Calu3 (cell line): ENCODE measurements at regions not wholly inside any gene's neighbourhood (a gene's known extent, or its start where the extent isn't known, plus 50 kb on each side); places are given as distances from the start of the nearest gene placed in this dataset.

Source experiments
- BruUV-seq: library from RNA; stranded (reverse); fragments of 400-500 nt; replicated peaks from 2 replicates; lab custom pipeline; 2021; lab: Mats Ljungman, UMichigan
- CTCF ChIA-PET: fragments of 300-600 bp; sonication (Branson Sonifier 250); formaldehyde crosslinking; loops from one replicate; lab custom pipeline; 2022; ENCODE audit warnings: antibody characterized with exemption; lab: Charles Lee
- DNase-seq: peaks from one replicate; pipeline ENCODE4 v3.0.0; 2022
- H3K27ac Mint-ChIP-seq: one replicate; pipeline ENCODE4 v1.8.0; 2022; ENCODE audit warnings: mixed read lengths; ENCODE audit not compliant: unreplicated experiment
- H3K27me3 Mint-ChIP-seq: one replicate; pipeline ENCODE4 v1.8.0; 2022; ENCODE audit warnings: mixed read lengths; ENCODE audit not compliant: unreplicated experiment
- H3K36me3 Mint-ChIP-seq: one replicate; pipeline ENCODE4 v1.8.0; 2022; ENCODE audit warnings: mild to moderate bottlenecking, moderate library complexity, mixed read lengths; ENCODE audit not compliant: insufficient read depth, unreplicated experiment
- H3K4me1 Mint-ChIP-seq: one replicate; pipeline ENCODE4 v1.8.0; 2022; ENCODE audit warnings: mild to moderate bottlenecking, low read depth, mixed read lengths; ENCODE audit not compliant: unreplicated experiment
- H3K4me3 Mint-ChIP-seq: one replicate; pipeline ENCODE4 v1.8.0; 2022; ENCODE audit warnings: mild to moderate bottlenecking, low read depth, moderate library complexity, mixed read lengths; ENCODE audit not compliant: unreplicated experiment
- H3K9me3 Mint-ChIP-seq: one replicate; pipeline ENCODE4 v1.8.0; 2022; ENCODE audit warnings: low read depth, mixed read lengths; ENCODE audit not compliant: unreplicated experiment
- CTCF ChIP-seq: fragments of 200-600 bp; IDR thresholded peaks from one replicate; pipeline ENCODE4 v1.8.0; 2022; ENCODE audit warnings: antibody characterized with exemption; ENCODE audit not compliant: unreplicated experiment
- intact Hi-C: fragments of 100-400 bp; cut with micrococcal nuclease; formaldehyde crosslinking; loops from one replicate; pipeline ENCODE4 v1.10.0; 2022; ENCODE audit not compliant: unreplicated experiment

- Mint-ChIP-seq H3K27ac (no peak overlapping the region), H3K4me3 (no peak overlapping the region), H3K27me3 (no peaks in the 10 kb centered on the region), H3K36me3 (no peaks in the 10 kb centered on the region), H3K9me3 (no peaks in the 10 kb centered on the region), H3K4me1 (no peaks in the 10 kb centered on the region)
- CTCF ChIA-PET = no interaction called here
- intact Hi-C loops = no loop called here
- BruUV-seq = no TSS peak
- no peak for TF ChIP-seq CTCF
- DNase-seq = no peak
Observed at GRCh38 chr17:79520167-79521165, 90.4 kb downstream of the RBFOX3 start.

- intact Hi-C loops = no loop called here
- H3K27ac Mint-ChIP-seq = no peak overlapping the region
- no TSS peak for BruUV-seq
- H3K9me3 Mint-ChIP-seq = no peaks in the 10 kb centered on the region
- no peaks in the 10 kb centered on the region for H3K36me3 Mint-ChIP-seq
- CTCF ChIA-PET = no interaction called here
- H3K4me3 Mint-ChIP-seq = no peak overlapping the region
- DNase-seq = no peak
- H3K27me3 Mint-ChIP-seq = no peaks in the 10 kb centered on the region
- H3K4me1 Mint-ChIP-seq = no peaks in the 10 kb centered on the region
- no peak for TF ChIP-seq CTCF
Observed at GRCh38 chr17:79519601-79520000, 91.2 kb downstream of the RBFOX3 start.

GRCh38 chr17:79518585-79519523 is 92.0 kb downstream of the RBFOX3 start:
- no peak for TF ChIP-seq CTCF
- no peaks in the 10 kb centered on the region for H3K27me3 Mint-ChIP-seq
- DNase-seq = no peak
- CTCF ChIA-PET = no interaction called here
- no peaks in the 10 kb centered on the region for H3K36me3 Mint-ChIP-seq
- no peak overlapping the region for H3K4me3 Mint-ChIP-seq
- no peaks in the 10 kb centered on the region for H3K4me1 Mint-ChIP-seq
- intact Hi-C loops = no loop called here
- no peaks in the 10 kb centered on the region for H3K9me3 Mint-ChIP-seq
- no peak overlapping the region for H3K27ac Mint-ChIP-seq
- BruUV-seq = no TSS peak

- H3K27ac Mint-ChIP-seq = no peak overlapping the region
- intact Hi-C loops = no loop called here
Observed at GRCh38 chr17:79517827-79518584, 92.8 kb downstream of the RBFOX3 start.

More at GRCh38 chr17:79517827-79518584, 92.8 kb downstream of the RBFOX3 start:
- H3K36me3 Mint-ChIP-seq = no peaks in the 10 kb centered on the region
- no peaks in the 10 kb centered on the region for H3K9me3 Mint-ChIP-seq
- CTCF ChIA-PET = interaction anchor here (0.7 kb wide), 1 partner anchor 21 kb away, joined by 6 read pairs; no protein-coding TSS in a partner anchor
- no peaks in the 10 kb centered on the region for H3K4me1 Mint-ChIP-seq
- DNase-seq = no peak
- BruUV-seq = no TSS peak
- TF ChIP-seq CTCF = no peak
- H3K27me3 Mint-ChIP-seq = no peaks in the 10 kb centered on the region
- H3K4me3 Mint-ChIP-seq = no peak overlapping the region
